ENCODE measurements at regions not wholly inside any gene's neighbourhood (a gene's known extent, or its start where the extent isn't known, plus 50 kb on each side); places are given as distances from the start of the nearest gene placed in this dataset.

DNA sequence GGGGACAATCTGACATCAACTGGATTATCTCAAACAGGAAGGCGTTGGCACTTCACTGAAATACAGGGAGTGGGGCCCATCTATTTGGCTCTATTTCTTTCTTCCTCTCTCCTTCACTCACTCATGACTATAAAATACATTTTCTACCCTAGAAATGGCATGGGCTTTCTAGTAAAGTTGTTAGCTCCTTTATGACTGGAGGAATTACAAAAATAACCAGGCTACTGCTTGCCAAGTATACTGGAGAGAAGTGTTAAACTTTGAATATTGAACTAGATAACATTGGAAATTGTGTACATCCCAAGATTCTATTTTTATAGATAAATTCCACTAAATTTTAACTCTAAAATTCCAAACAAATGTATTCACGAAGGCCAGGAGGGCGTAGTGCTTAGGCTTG is 255.7 kb upstream of the SORCS1 start:
- TF ChIP-seq POLR2A (IDR thresholded peaks at IDR 0.05; ENCODE audit: low read depth, low read length), result no peak
- TF ChIP-seq RAD21 (IDR thresholded peaks at IDR 0.05; ENCODE audit: low read length), result no peak
- TF ChIP-seq, protein P1, sequence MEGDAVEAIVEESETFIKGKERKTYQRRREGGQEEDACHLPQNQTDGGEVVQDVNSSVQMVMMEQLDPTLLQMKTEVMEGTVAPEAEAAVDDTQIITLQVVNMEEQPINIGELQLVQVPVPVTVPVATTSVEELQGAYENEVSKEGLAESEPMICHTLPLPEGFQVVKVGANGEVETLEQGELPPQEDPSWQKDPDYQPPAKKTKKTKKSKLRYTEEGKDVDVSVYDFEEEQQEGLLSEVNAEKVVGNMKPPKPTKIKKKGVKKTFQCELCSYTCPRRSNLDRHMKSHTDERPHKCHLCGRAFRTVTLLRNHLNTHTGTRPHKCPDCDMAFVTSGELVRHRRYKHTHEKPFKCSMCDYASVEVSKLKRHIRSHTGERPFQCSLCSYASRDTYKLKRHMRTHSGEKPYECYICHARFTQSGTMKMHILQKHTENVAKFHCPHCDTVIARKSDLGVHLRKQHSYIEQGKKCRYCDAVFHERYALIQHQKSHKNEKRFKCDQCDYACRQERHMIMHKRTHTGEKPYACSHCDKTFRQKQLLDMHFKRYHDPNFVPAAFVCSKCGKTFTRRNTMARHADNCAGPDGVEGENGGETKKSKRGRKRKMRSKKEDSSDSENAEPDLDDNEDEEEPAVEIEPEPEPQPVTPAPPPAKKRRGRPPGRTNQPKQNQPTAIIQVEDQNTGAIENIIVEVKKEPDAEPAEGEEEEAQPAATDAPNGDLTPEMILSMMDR (conservative IDR thresholded peaks at IDR 0.05; ENCODE audit: low read depth, low read length), result no peak
- TF ChIP-seq MAFK (IDR thresholded peaks at IDR 0.05; ENCODE audit: low read depth, low read length), result no peak

Data from IMR-90 (cell line).